OCI-LY1 (cell line): ENCODE measurements at regions not wholly inside any gene's neighbourhood (a gene's known extent, or its start where the extent isn't known, plus 50 kb on each side); places are given as distances from the start of the nearest gene placed in this dataset.
A peak's percentile ranks its signal among the peaks of the same experiment; 100 is the strongest.

Experiments
- H2AFZ ChIP-seq: fragments of 200-600 bp; sonication (generic), shearing (Covaris generic); 2 replicates; pipeline ENCODE4 v1.6.0; 2014; ENCODE audit warnings: antibody characterized with exemption, mild to moderate bottlenecking, low read length
- H3F3A ChIP-seq: fragments of 200-600 bp; sonication (generic), shearing (Covaris generic); 2 replicates; pipeline ENCODE4 v1.6.0; 2014; ENCODE audit warnings: mild to moderate bottlenecking, antibody characterized with exemption, low read length, moderate library complexity; ENCODE audit not compliant: insufficient read depth
- H3K27ac ChIP-seq: fragments of 200-600 bp; sonication (generic); 2 replicates; pipeline ENCODE4 v1.5.1; 2014; ENCODE audit warnings: low read length, mixed run types, mild to moderate bottlenecking, low read depth; ENCODE audit not compliant: poor library complexity, severe bottlenecking
- H3K27me3 ChIP-seq: fragments of 200-600 bp; sonication (generic); 2 replicates; pipeline ENCODE4 v1.6.0; 2014; ENCODE audit warnings: antibody characterized with exemption, mild to moderate bottlenecking, low read length, moderate library complexity; ENCODE audit not compliant: insufficient read depth
- H3K36me3 ChIP-seq: fragments of 200-600 bp; sonication (generic); 2 replicates; pipeline ENCODE4 v1.6.1; 2014; ENCODE audit warnings: mild to moderate bottlenecking, antibody characterized with exemption, low read length, moderate library complexity, mixed read lengths; ENCODE audit not compliant: insufficient read depth
- H3K4me1 ChIP-seq: fragments of 200-600 bp; sonication (generic); 2 replicates; pipeline ENCODE4 v1.5.1; 2014; ENCODE audit warnings: mild to moderate bottlenecking, low read length, moderate library complexity; ENCODE audit not compliant: insufficient read depth, severe bottlenecking
- H3K4me2 ChIP-seq: fragments of 200-600 bp; sonication (generic), shearing (Covaris generic); 2 replicates; pipeline ENCODE4 v1.6.1; 2014; ENCODE audit warnings: low read length
- H3K4me3 ChIP-seq: fragments of 200-600 bp; sonication (generic); 2 replicates; pipeline ENCODE4 v1.5.1; 2014; ENCODE audit warnings: low read length, low read depth, mild to moderate bottlenecking, mixed read lengths; ENCODE audit not compliant: poor library complexity, severe bottlenecking
- H3K79me2 ChIP-seq: fragments of 200-600 bp; shearing (Covaris generic); 2 replicates; pipeline ENCODE4 v1.6.1; 2016; ENCODE audit warnings: mixed run types, low read length, mixed read lengths; ENCODE audit not compliant: insufficient read depth
- H3K9ac ChIP-seq: fragments of 200-600 bp; sonication (generic), shearing (Covaris generic); 2 replicates; pipeline ENCODE4 v1.6.1; 2014; ENCODE audit warnings: mild to moderate bottlenecking, low read length, mixed read lengths
- H3K9me2 ChIP-seq: fragments of 200-600 bp; sonication (generic), shearing (Covaris generic); 2 replicates; pipeline ENCODE4 v1.6.1; 2014; ENCODE audit warnings: low read depth, mild to moderate bottlenecking, low read length, mixed read lengths
- H3K9me3 ChIP-seq: fragments of 200-600 bp; shearing (Covaris generic); 2 replicates; pipeline ENCODE4 v1.6.1; 2014; ENCODE audit warnings: low read length, mixed read lengths
- H4K20me1 ChIP-seq: fragments of 200-600 bp; sonication (generic), shearing (Covaris generic); 2 replicates; pipeline ENCODE4 v1.6.0; 2016; ENCODE audit warnings: mild to moderate bottlenecking, low read length; ENCODE audit not compliant: insufficient read depth
- CTCF ChIP-seq: fragments of 200-600 bp; sonication (generic), shearing (Covaris generic); IDR thresholded peaks from 2 replicates; pipeline ENCODE4 v1.5.1; 2017; ENCODE audit warnings: mild to moderate bottlenecking, antibody characterized with exemption, low read length, moderate library complexity, mixed read lengths
- EZH2 ChIP-seq: fragments of 200-600 bp; sonication (generic), shearing (Covaris generic); IDR thresholded peaks from 2 replicates; pipeline ENCODE4 v1.8.0; 2017; ENCODE audit warnings: borderline replicate concordance, mixed run types, mild to moderate bottlenecking, antibody characterized with exemption, low read length, moderate library complexity, mixed read lengths

- no peaks in the 10 kb centered on the region for H3K27me3 ChIP-seq
- H3K9me2 ChIP-seq: no peaks in the 10 kb centered on the region
- no peak overlapping the region for H2AFZ ChIP-seq
- H3K9ac ChIP-seq: no peak overlapping the region
- H3K4me2 ChIP-seq: no peak overlapping the region
- peak; percentile 34; the same call in 1 of the 2 replicates for TF ChIP-seq CTCF
- no peak for TF ChIP-seq EZH2
- no peak overlapping the region for H3K4me3 ChIP-seq
- no peaks in the 10 kb centered on the region for H4K20me1 ChIP-seq
- H3K79me2 ChIP-seq: no peaks in the 10 kb centered on the region
- no peaks in the 10 kb centered on the region for H3K36me3 ChIP-seq
- H3K27ac ChIP-seq: no peak overlapping the region
- no peaks in the 10 kb centered on the region for H3K4me1 ChIP-seq
- H3K9me3 ChIP-seq: no peaks in the 10 kb centered on the region
- no peaks in the 10 kb centered on the region for H3F3A ChIP-seq
Observed at GRCh38 chr5:126129431-126129830, 293.8 kb upstream of the GRAMD2B start.

- TF ChIP-seq CTCF: no peak
- no peak for TF ChIP-seq EZH2
- Histone ChIP-seq H3K4me3 (no peak overlapping the region), H3K9me3 (no peaks in the 10 kb centered on the region), H3F3A (no peaks in the 10 kb centered on the region), H3K27me3 (no peaks in the 10 kb centered on the region), H3K4me2 (no peak overlapping the region), H3K36me3 (no peaks in the 10 kb centered on the region), H2AFZ (no peak overlapping the region), H3K27ac (no peak overlapping the region), H3K9ac (no peak overlapping the region), H3K79me2 (no peaks in the 10 kb centered on the region), H3K9me2 (no peaks in the 10 kb centered on the region), H3K4me1 (no peaks in the 10 kb centered on the region), H4K20me1 (no peaks in the 10 kb centered on the region)
Observed at GRCh38 chr5:126133424-126133823, 289.8 kb upstream of the GRAMD2B start.

GRCh38 chr5:126137891-126138280, 285.3 kb upstream of the GRAMD2B start:
- H3K4me3 ChIP-seq: no peak overlapping the region
- no peaks in the 10 kb centered on the region for H3F3A ChIP-seq
- H3K36me3 ChIP-seq: no peaks in the 10 kb centered on the region
- H3K4me2 ChIP-seq: no peak overlapping the region
- no peak overlapping the region for H3K27ac ChIP-seq
- H2AFZ ChIP-seq: no peak overlapping the region
- no peak overlapping the region for H3K9ac ChIP-seq
- H3K27me3 ChIP-seq: no peaks in the 10 kb centered on the region
- H3K9me2 ChIP-seq: no peaks in the 10 kb centered on the region
- H3K4me1 ChIP-seq: no peaks in the 10 kb centered on the region
- H4K20me1 ChIP-seq: no peaks in the 10 kb centered on the region
- no peaks in the 10 kb centered on the region for H3K9me3 ChIP-seq
- no peaks in the 10 kb centered on the region for H3K79me2 ChIP-seq
- TF ChIP-seq CTCF (no peak), EZH2 (no peak)
